ENCODE measurements at regions not wholly inside any gene's neighbourhood (a gene's known extent, or its start where the extent isn't known, plus 50 kb on each side); places are given as distances from the start of the nearest gene placed in this dataset.
"Not testable (repeated sequence)": the region's sequence is repeated elsewhere in the genome, so short reads cannot be mapped to it uniquely, and the experiment has no call there.

GRCh38 chr9:119707228-119707845 lies 338.1 kb upstream of the BRINP1 start:
- no peak for DNase-seq

GRCh38 chr9:119701651-119702050 lies 332.4 kb upstream of the BRINP1 start:
- DNase-seq = no peak

GRCh38 chr9:119698535-119698934 lies 329.3 kb upstream of the BRINP1 start:
- DNase-seq = no peak

GRCh38 chr9:119697996-119698395 lies 328.8 kb upstream of the BRINP1 start:
- no peak for DNase-seq

GRCh38 chr9:119689879-119690278 lies 320.6 kb upstream of the BRINP1 start:
- no peak for DNase-seq

GRCh38 chr9:119688547-119688946 lies 319.3 kb upstream of the BRINP1 start:
- DNase-seq = no peak

- no peak for DNase-seq
These were observed 308.7 kb upstream of the BRINP1 start for GRCh38 chr9:119677811-119678505.

- DNase-seq = no peak
These were observed 306.7 kb upstream of the BRINP1 start for GRCh38 chr9:119675951-119676350.

- DNase-seq = not testable (repeated sequence)
These were observed 303.5 kb upstream of the BRINP1 start for GRCh38 chr9:119672763-119673162.

GRCh38 chr9:119667916-119668315 lies 298.7 kb upstream of the BRINP1 start:
- no peak for DNase-seq

GRCh38 chr9:119667163-119667562 lies 297.9 kb upstream of the BRINP1 start:
- no peak for DNase-seq

- DNase-seq = no peak
These were observed 293.1 kb upstream of the BRINP1 start for GRCh38 chr9:119662329-119662728.

- DNase-seq = no peak
These were observed 283.7 kb upstream of the BRINP1 start for GRCh38 chr9:119652931-119653330.

- no peak for DNase-seq
These were observed 280.0 kb upstream of the BRINP1 start for GRCh38 chr9:119649205-119649604.

GRCh38 chr9:119639287-119639955 lies 270.2 kb upstream of the BRINP1 start:
- no peak for DNase-seq

- no peak for DNase-seq
These were observed 264.8 kb upstream of the BRINP1 start for GRCh38 chr9:119634006-119634405.

GRCh38 chr9:119611565-119611964 lies 242.3 kb upstream of the BRINP1 start:
- no peak for DNase-seq

GRCh38 chr9:119609277-119609971 lies 240.2 kb upstream of the BRINP1 start:
- DNase-seq = no peak

GRCh38 chr9:119601632-119602031 lies 232.4 kb upstream of the BRINP1 start:
- DNase-seq = no peak

GRCh38 chr9:119597499-119597898 lies 228.3 kb upstream of the BRINP1 start:
- no peak for DNase-seq

GRCh38 chr9:119596703-119597102 lies 227.5 kb upstream of the BRINP1 start:
- no peak for DNase-seq

GRCh38 chr9:119588874-119589744 lies 219.9 kb upstream of the BRINP1 start:
- DNase-seq = no peak

GRCh38 chr9:119577881-119578280 lies 208.6 kb upstream of the BRINP1 start:
- DNase-seq = no peak

All from suppressor macrophage treated with lipopolysaccharide for 4 hours (primary cell).